Testis (tissue), 2 donors: ENCODE measurements at regions not wholly inside any gene's neighbourhood (a gene's known extent, or its start where the extent isn't known, plus 50 kb on each side); places are given as distances from the start of the nearest gene placed in this dataset.
A peak's percentile ranks its signal among the peaks of the same experiment; 100 is the strongest.
"Not testable (repeated sequence)": the region's sequence is repeated elsewhere in the genome, so short reads cannot be mapped to it uniquely, and the experiment has no call there.

ENCODE experiments used
- DNase-seq: peaks from one replicate; pipeline ENCODE4 v3.0.0-alpha.2; 2019
- H3K27ac ChIP-seq, 2 donors: fragments of 200-600 bp; sonication (generic); one replicate each; pipeline ENCODE4 v1.5.1; 2019
- H3K27me3 ChIP-seq: fragments of 200-600 bp; sonication (generic); one replicate; pipeline ENCODE4 v1.5.1; 2019
- H3K36me3 ChIP-seq: fragments of 200-600 bp; sonication (generic); one replicate; pipeline ENCODE4 v1.5.1; 2017; ENCODE audit warnings: low read depth; ENCODE audit errors: missing control alignments
- H3K4me1 ChIP-seq: fragments of 200-600 bp; sonication (generic); one replicate; pipeline ENCODE4 v1.5.1; 2019
- H3K4me3 ChIP-seq, 2 donors: fragments of 200-600 bp; sonication (generic); one replicate each; pipeline ENCODE4 v1.5.1; 2017 to 2019
- H3K9me3 ChIP-seq: fragments of 200-600 bp; sonication (generic); one replicate; pipeline ENCODE4 v1.5.1; 2017
- CTCF ChIP-seq, 3 experiments: fragments of 450-650 bp in 2 of 3; fragments of 200-600 bp in 1 of 3; sonication (generic) in 1 of 3; IDR thresholded peaks; one replicate each; pipeline ENCODE4 v1.5.1; 2016 to 2019; ENCODE audit warnings: antibody characterized with exemption in 3 of 3, mild to moderate bottlenecking in 2 of 3, moderate library complexity in 1 of 3
- POLR2A ChIP-seq: fragments of 450-650 bp; IDR thresholded peaks from one replicate; pipeline ENCODE4 v1.6.1; 2017; ENCODE audit warnings: antibody characterized with exemption, mild to moderate bottlenecking, moderate library complexity
- WGBS, 2 donors: methylation state at CpG; one replicate each; pipeline ENCODE4 v1.1.5; 2018; 5-methylcytosine and 5-hydroxymethylcytosine counted together
- intact Hi-C: fragments of 100-400 bp; cut with DNase I; formaldehyde crosslinking; loops from one replicate; pipeline ENCODE4 v1.15.1; 2023; ENCODE audit warnings: low total_unique reads

DNA sequence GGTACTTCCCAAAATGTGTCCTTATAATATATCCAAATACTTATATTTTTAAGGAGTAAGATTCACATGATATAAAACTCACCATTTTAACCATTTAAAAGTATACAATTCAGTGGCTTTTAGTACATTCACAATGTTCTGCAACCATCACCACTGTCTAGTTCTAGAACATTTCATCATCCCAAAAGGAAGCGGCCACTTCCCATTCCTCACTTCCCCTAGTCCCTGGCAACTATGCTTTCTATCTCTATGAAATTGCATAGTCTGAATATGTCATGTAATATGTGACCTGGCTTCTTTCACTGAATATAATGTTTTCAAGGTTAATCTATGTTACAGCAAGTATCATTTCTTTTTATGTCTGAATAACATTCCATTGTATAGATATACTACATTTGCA is 615.1 kb upstream of the SGCD start:
- intact Hi-C loops: no loop called here
- H3K27me3 ChIP-seq: no peaks in the 10 kb centered on the region
- no peak for TF ChIP-seq CTCF (IDR thresholded peaks at IDR 0.05)
- no peak for TF ChIP-seq POLR2A
- DNase-seq: no peak
- no peaks in the 10 kb centered on the region for H3K36me3 ChIP-seq
- no peaks in the 10 kb centered on the region for H3K4me1 ChIP-seq
- H3K27ac ChIP-seq: no peak overlapping the region
- 75 to 92% methylated on average over 1 of the region's 1 CpG for WGBS, 2 donors
- H3K4me3 ChIP-seq: no peak overlapping the region
- H3K9me3 ChIP-seq: no peaks in the 10 kb centered on the region

- DNase-seq, H3K9me3 ChIP-seq, H3K27ac ChIP-seq, intact Hi-C loops, H3K27me3 ChIP-seq, H3K4me1 ChIP-seq, H3K4me3 ChIP-seq, H3K36me3 ChIP-seq: not testable (repeated sequence)
- WGBS, 2 donors: 78 to 84% methylated on average over 2 of the region's 2 CpGs
These were observed 612.5 kb upstream of the SGCD start for GRCh38 chr5:155714435-155714834.

DNA sequence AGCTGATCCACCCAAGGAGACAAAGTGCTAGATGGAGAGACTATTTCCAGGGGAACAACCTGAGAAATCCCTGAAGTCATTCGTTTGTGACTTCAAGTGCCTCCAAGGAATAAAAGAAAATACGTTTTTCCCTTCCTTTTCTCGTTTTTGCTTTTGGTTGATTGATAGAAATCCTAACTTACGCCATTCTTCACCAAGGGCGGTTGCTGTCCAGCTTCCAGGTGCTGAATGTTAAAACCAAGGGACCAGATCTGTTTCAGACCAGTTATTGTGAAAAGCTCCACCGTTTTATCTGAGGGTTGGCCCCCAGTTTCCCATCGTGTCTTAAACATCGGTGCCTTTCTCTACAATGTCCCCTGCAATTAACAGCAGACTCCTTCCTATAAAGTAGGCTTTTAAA is 600.7 kb upstream of the SGCD start:
- TF ChIP-seq POLR2A: no peak
- TF ChIP-seq CTCF (IDR thresholded peaks at IDR 0.05): no peak
- Histone ChIP-seq H3K36me3 (no peaks in the 10 kb centered on the region), H3K27me3 (no peaks in the 10 kb centered on the region), H3K4me3 (no peak overlapping the region), H3K27ac (no peak overlapping the region), H3K4me1 (peaks cover 15% of the 10 kb centered on the region), H3K9me3 (no peaks in the 10 kb centered on the region)
- WGBS, 2 donors: 3 to 4% methylated on average over 8 of the region's 8 CpGs
- intact Hi-C loops: no loop called here
- peak; percentile 63 for DNase-seq

GRCh38 chr5:155727512-155728145 is 599.3 kb upstream of the SGCD start:
- intact Hi-C loops: no loop called here

DNA sequence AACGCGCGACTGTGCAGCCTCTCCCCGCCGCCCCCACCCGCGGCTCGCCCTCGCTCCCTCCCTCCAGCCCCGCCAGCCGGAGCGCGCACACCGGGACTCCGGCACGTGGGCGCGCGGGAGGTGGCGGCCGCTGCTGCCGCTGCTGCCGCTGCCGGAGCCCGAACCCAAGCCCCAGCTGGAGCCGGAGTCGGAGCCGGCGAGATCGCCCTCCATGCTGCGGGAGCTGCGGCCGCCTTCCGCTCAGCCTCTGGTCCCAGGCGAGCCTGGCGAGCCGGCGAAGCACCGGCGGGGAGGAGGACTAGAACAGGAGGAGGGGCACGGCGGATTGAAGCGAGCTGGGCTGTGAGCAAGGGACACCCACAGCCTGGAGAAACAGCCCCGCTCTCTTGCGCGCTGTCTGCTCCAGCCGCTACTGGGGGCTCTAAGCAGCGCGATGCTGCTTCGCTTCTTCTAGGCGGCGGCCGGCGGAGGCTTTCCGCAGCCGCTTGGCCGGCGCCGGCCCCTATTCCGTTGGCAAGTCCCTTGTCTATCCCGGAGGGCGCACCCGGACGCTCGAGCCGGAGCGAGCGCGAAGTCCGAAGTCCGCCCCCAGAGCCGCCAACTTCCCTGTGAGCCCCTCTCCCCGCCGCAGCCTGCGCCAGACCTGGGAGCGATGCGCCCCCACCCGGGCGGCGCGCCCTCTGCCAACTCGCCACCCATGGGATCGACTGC is 598.7 kb upstream of the SGCD start:
- H3K4me1 ChIP-seq: peaks cover 15% of the 10 kb centered on the region
- 0% methylated on average over 3 to 42 of the region's 83 CpGs for WGBS, 2 donors
- H3K27me3 ChIP-seq: no peaks in the 10 kb centered on the region
- intact Hi-C loops: no loop called here
- no peaks in the 10 kb centered on the region for H3K36me3 ChIP-seq
- H3K4me3 ChIP-seq: peak overlapping the region; percentile 49 to 60
- no peaks in the 10 kb centered on the region for H3K9me3 ChIP-seq
- TF ChIP-seq POLR2A (no peak), CTCF (IDR thresholded peaks at IDR 0.05) (no peak)
- H3K27ac ChIP-seq: no peak overlapping the region
- DNase-seq: peak; percentile 78

More at GRCh38 chr5:155727512-155728145, 599.3 kb upstream of the SGCD start:
- Histone ChIP-seq H3K27ac (no peak overlapping the region), H3K4me3 (peak overlapping the region; percentile 49 to 60), H3K36me3 (no peaks in the 10 kb centered on the region), H3K27me3 (no peaks in the 10 kb centered on the region), H3K9me3 (no peaks in the 10 kb centered on the region), H3K4me1 (peaks cover 15% of the 10 kb centered on the region)
- WGBS, 2 donors: 2% methylated on average over 24 to 36 of the region's 36 CpGs
- DNase-seq: peak; percentile 19
- TF ChIP-seq POLR2A (no peak), CTCF (IDR thresholded peaks at IDR 0.05) (no peak)
